ENCODE measurements at regions not wholly inside any gene's neighbourhood (a gene's known extent, or its start where the extent isn't known, plus 50 kb on each side); places are given as distances from the start of the nearest gene placed in this dataset.

DNA sequence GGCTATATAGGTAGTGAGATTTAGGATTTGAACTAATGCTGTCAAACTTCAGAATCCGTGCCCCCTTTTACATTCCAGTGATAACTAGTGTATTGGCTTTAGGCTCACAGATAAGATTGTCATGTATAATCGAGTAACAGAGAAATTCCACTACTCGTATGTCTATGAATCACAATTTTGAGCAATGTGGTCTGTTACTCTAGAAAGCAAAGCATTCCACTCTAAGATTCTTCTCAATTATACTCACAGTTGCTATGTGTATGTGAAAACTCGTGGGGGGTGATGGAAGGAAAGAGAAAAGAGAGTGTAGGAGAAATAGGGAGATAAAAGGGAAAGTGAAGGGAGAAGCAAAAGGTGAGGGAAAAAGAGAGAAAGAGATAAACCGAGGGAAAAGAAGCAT is 1175.1 kb upstream of the GOT2 start:
- no peak overlapping the region for H3K4me3 ChIP-seq
- intact Hi-C loops (cut with DNase I), result no loop called here
- TF ChIP-seq CTCF (IDR thresholded peaks at IDR 0.05) (no peak), POLR2A (IDR thresholded peaks at IDR 0.05) (no peak)
- no peaks in the 10 kb centered on the region for H3K9me3 ChIP-seq
- H3K4me1 ChIP-seq, result no peaks in the 10 kb centered on the region
- ATAC-seq, result no peak
- DNase-seq, result no peak
- no peaks in the 10 kb centered on the region for H3K36me3 ChIP-seq (replicated peaks in 1 of 2; ENCODE audit: insufficient read depth in 1 of 2, low read depth in 2 of 2)
- H3K27me3 ChIP-seq, result no peaks in the 10 kb centered on the region
- 30 to 33% methylated on average over 5 of the region's 5 CpGs for WGBS, 2 donors
- no peak overlapping the region for H3K27ac ChIP-seq

- Histone ChIP-seq H3K4me1 (no peaks in the 10 kb centered on the region), H3K27me3 (no peaks in the 10 kb centered on the region), H3K36me3 (replicated peaks in 1 of 2; ENCODE audit: insufficient read depth in 1 of 2, low read depth in 2 of 2) (no peaks in the 10 kb centered on the region), H3K27ac (no peak overlapping the region), H3K4me3 (no peak overlapping the region), H3K9me3 (no peaks in the 10 kb centered on the region)
- intact Hi-C loops (cut with DNase I), result no loop called here
- no peak for ATAC-seq
- TF ChIP-seq CTCF (IDR thresholded peaks at IDR 0.05) (no peak), POLR2A (IDR thresholded peaks at IDR 0.05) (no peak)
- whole genome bisulfite sequencing, 2 donors, result 54 to 55% methylated on average over 4 of the region's 4 CpGs
- no peak for DNase-seq
Measured at GRCh38 chr16:59907611-59908010, 1173.5 kb upstream of the GOT2 start.

DNA sequence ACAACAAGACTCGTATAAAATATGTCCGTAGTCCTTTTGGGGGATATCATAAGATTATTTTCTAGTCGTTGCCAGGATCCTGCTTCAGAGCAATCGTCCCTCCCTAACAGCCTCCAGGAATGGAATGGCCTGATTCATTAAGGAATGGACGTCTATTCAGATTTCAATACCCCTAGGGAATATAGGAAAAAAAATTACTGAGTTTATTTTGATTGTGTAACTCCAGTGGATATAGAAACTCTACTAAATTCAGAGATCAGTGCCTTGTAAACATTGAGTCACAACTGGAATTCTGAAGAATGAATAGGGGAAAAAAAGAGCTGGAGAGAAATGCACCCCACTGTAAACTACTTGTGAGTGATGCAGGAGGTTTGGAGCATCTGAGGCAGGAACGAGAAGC is 1171.5 kb upstream of the GOT2 start:
- Histone ChIP-seq H3K36me3 (replicated peaks in 1 of 2; ENCODE audit: insufficient read depth in 1 of 2, low read depth in 2 of 2) (no peaks in the 10 kb centered on the region), H3K9me3 (no peaks in the 10 kb centered on the region), H3K4me3 (no peak overlapping the region), H3K27ac (no peak overlapping the region), H3K4me1 (no peaks in the 10 kb centered on the region), H3K27me3 (no peaks in the 10 kb centered on the region)
- DNase-seq (no peak), ATAC-seq (no peak)
- WGBS, 2 donors, result 46 to 53% methylated on average over 6 of the region's 6 CpGs
- intact Hi-C loops (cut with DNase I), result no loop called here
- TF ChIP-seq POLR2A (IDR thresholded peaks at IDR 0.05) (no peak), CTCF (IDR thresholded peaks at IDR 0.05) (no peak)

DNA sequence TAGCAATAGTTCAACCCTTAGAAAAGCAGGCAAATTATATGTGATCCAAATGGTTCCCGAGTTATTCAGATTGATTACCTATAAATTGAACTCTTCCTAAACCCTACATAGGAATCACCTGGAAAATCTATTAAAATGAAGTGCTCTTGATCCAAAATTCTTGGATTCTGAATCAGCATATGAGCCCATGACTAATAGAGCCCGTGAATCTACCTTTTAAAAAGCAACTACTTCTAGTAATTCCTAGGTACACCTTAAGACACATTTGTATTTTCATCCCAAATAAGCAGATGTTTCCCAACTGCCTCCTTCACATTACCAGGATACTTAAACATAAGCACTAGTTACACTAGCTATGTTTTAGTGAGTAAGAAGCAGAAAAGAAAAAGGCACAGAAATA is 1171.0 kb upstream of the GOT2 start:
- WGBS, 2 donors, result 45 to 55% methylated on average over 2 of the region's 2 CpGs
- Histone ChIP-seq H3K4me1 (no peaks in the 10 kb centered on the region), H3K27me3 (no peaks in the 10 kb centered on the region), H3K9me3 (no peaks in the 10 kb centered on the region), H3K27ac (no peak overlapping the region), H3K36me3 (replicated peaks in 1 of 2; ENCODE audit: insufficient read depth in 1 of 2, low read depth in 2 of 2) (no peaks in the 10 kb centered on the region), H3K4me3 (no peak overlapping the region)
- TF ChIP-seq CTCF (IDR thresholded peaks at IDR 0.05), result no peak
- TF ChIP-seq POLR2A (IDR thresholded peaks at IDR 0.05), result no peak
- DNase-seq (no peak), ATAC-seq (no peak)
- intact Hi-C loops (cut with DNase I), result no loop called here

GRCh38 chr16:59899940-59900339 is 1165.8 kb upstream of the GOT2 start:
- Histone ChIP-seq H3K36me3 (replicated peaks in 1 of 2; ENCODE audit: insufficient read depth in 1 of 2, low read depth in 2 of 2) (no peaks in the 10 kb centered on the region), H3K27ac (no peak overlapping the region), H3K4me1 (no peaks in the 10 kb centered on the region), H3K9me3 (no peaks in the 10 kb centered on the region), H3K27me3 (no peaks in the 10 kb centered on the region), H3K4me3 (no peak overlapping the region)
- ATAC-seq (no peak), DNase-seq (no peak)
- WGBS, 2 donors, result 55 to 56% methylated on average over 2 of the region's 2 CpGs
- intact Hi-C loops (cut with DNase I), result no loop called here
- TF ChIP-seq CTCF (IDR thresholded peaks at IDR 0.05) (no peak), POLR2A (IDR thresholded peaks at IDR 0.05) (no peak)
